Endothelial cell of umbilical vein (primary cell): ENCODE measurements at regions not wholly inside any gene's neighbourhood (a gene's known extent, or its start where the extent isn't known, plus 50 kb on each side); places are given as distances from the start of the nearest gene placed in this dataset.

Source experiments
- BruUV-seq: library from RNA; stranded (reverse); fragments of 400-500 nt; replicated peaks from 2 replicates; lab custom pipeline; 2021; lab: Mats Ljungman, UMichigan
- CTCF ChIA-PET: fragments of 300-600, 350-600 bp; sonication (Branson Sonifier 250); formaldehyde crosslinking; loops from one replicate; lab custom pipeline; 2021; ENCODE audit warnings: antibody characterized with exemption, inconsistent platforms; lab: Charles Lee
- POLR2A ChIA-PET: fragments of 300-600, 350-600 bp; sonication (Branson Sonifier 250); formaldehyde crosslinking; loops from one replicate; lab custom pipeline; 2021; ENCODE audit warnings: antibody characterized with exemption, inconsistent platforms; lab: Charles Lee
- DNase-seq: peaks from one replicate; pipeline ENCODE4 v3.0.0-alpha.2; 2011; ENCODE audit warnings: low read depth, low spot score
- FAIRE-seq: peaks from 2 replicates; lab custom pipeline; 2011; peaks lifted over from hg19 to GRCh38; lab: Jason Lieb, UNC
- H2AFZ ChIP-seq: 2 replicates; pipeline ENCODE4 v1.6.0; 2012; ENCODE audit warnings: low read depth, low read length, control low read depth, inconsistent platforms
- H3K27ac ChIP-seq: 2 replicates; pipeline ENCODE4 v1.5.1; 2011; ENCODE audit warnings: low read depth, mild to moderate bottlenecking, control low read depth, low read length, moderate library complexity; ENCODE audit not compliant: insufficient read depth
- H3K27me3 ChIP-seq, 2 experiments: 2 replicates each; pipeline versions ENCODE4 v1.6.0 to v1.6.1; 2011; ENCODE audit warnings: low read length in 2 of 2, mixed read lengths in 1 of 2; ENCODE audit not compliant: control insufficient read depth in 2 of 2, insufficient read depth in 2 of 2
- H3K36me3 ChIP-seq, 2 experiments: 2 replicates in 1 of 2; 3 replicates in 1 of 2; pipeline ENCODE4 v1.5.1; 2011; ENCODE audit warnings: low read length in 2 of 2, mild to moderate bottlenecking in 1 of 2, moderate library complexity in 1 of 2; ENCODE audit not compliant: control insufficient read depth in 2 of 2, insufficient read depth in 2 of 2; ENCODE audit errors: extremely low read depth in 1 of 2
- H3K4me1 ChIP-seq: 3 replicates; pipeline ENCODE4 v1.5.1; 2011; ENCODE audit warnings: mild to moderate bottlenecking, low read length; ENCODE audit not compliant: control insufficient read depth, insufficient read depth; ENCODE audit errors: extremely low read depth
- H3K4me2 ChIP-seq: 2 replicates; pipeline ENCODE4 v1.6.1; 2011; ENCODE audit warnings: low read length, control low read depth, mixed read lengths; ENCODE audit not compliant: insufficient read depth
- H3K4me3 ChIP-seq, 3 experiments: fragments of 200-600 bp in 1 of 3; sonication (generic), shearing (Covaris generic) in 1 of 3; replicated peaks in 1 of 3; 2 replicates each; pipeline ENCODE4 v1.5.1; 2011 to 2016; ENCODE audit warnings: control low read depth in 3 of 3, low read length in 3 of 3, mild to moderate bottlenecking in 2 of 3, inconsistent platforms in 1 of 3, low read depth in 1 of 3, moderate library complexity in 1 of 3; ENCODE audit not compliant: insufficient read depth in 1 of 3
- H3K79me2 ChIP-seq: 2 replicates; pipeline ENCODE4 v1.6.0; 2012; ENCODE audit warnings: low read length, inconsistent platforms; ENCODE audit not compliant: control insufficient read depth, insufficient read depth
- H3K9ac ChIP-seq: replicated peaks from 2 replicates; pipeline ENCODE3; 2011; ENCODE audit warnings: low read length, control low read depth; ENCODE audit not compliant: insufficient read depth; ENCODE audit errors: extremely low read depth
- H3K9me1 ChIP-seq: replicated peaks from 3 replicates; pipeline ENCODE4 v1.6.0; 2011; ENCODE audit warnings: mild to moderate bottlenecking, low read length; ENCODE audit not compliant: control insufficient read depth, insufficient read depth; ENCODE audit errors: extremely low read depth
- H3K9me3 ChIP-seq: replicated peaks from 2 replicates; pipeline ENCODE4 v1.5.1; 2012; ENCODE audit warnings: low read length, inconsistent platforms; ENCODE audit not compliant: control insufficient read depth, insufficient read depth
- H4K20me1 ChIP-seq: replicated peaks from 2 replicates; pipeline ENCODE3; 2011; ENCODE audit warnings: mild to moderate bottlenecking, low read length; ENCODE audit not compliant: control insufficient read depth, insufficient read depth; ENCODE audit errors: extremely low read depth
- EZH2 ChIP-seq: IDR thresholded peaks from 2 replicates; pipeline ENCODE4 v1.6.1; 2012; ENCODE audit warnings: borderline replicate concordance, low read depth, mild to moderate bottlenecking, moderate library complexity, low read length, inconsistent platforms; ENCODE audit not compliant: severe bottlenecking
- FOS ChIP-seq: IDR thresholded peaks from 2 replicates; pipeline ENCODE4 v1.6.1; 2011; ENCODE audit warnings: mild to moderate bottlenecking, low read length, moderate library complexity, borderline replicate concordance; ENCODE audit not compliant: insufficient read depth
- GATA2 ChIP-seq: IDR thresholded peaks from 2 replicates; pipeline ENCODE4 v1.7.0; 2011; ENCODE audit warnings: low read depth, mild to moderate bottlenecking, moderate library complexity, mixed read lengths, low read length; ENCODE audit not compliant: insufficient read length, insufficient read depth
- JUN ChIP-seq: IDR thresholded peaks from 2 replicates; pipeline ENCODE4 v1.6.1; 2011; ENCODE audit warnings: borderline replicate concordance, low read depth; ENCODE audit not compliant: insufficient read length, insufficient read depth
- MYC ChIP-seq: IDR thresholded peaks from one replicate; pipeline ENCODE4 v1.6.1; 2011; ENCODE audit warnings: mild to moderate bottlenecking, low read depth, low read length
- POLR2A ChIP-seq: IDR thresholded peaks from 2 replicates; pipeline ENCODE4 v1.6.1; 2012; ENCODE audit warnings: low read depth, mild to moderate bottlenecking, control low read depth, low read length
- POLR2AphosphoS5 ChIP-seq: IDR thresholded peaks from 2 replicates; pipeline ENCODE4 v1.6.1; 2012; ENCODE audit warnings: low read depth, mild to moderate bottlenecking, control low read depth, low read length, moderate library complexity; ENCODE audit not compliant: insufficient read depth
- dilution Hi-C: fragments of 300-500 bp; cut with MboI; formaldehyde crosslinking; loops from one replicate; pipeline ENCODE4 v1.15.0; 2019; ENCODE audit warnings: low sequenced_read_pairs; ENCODE audit not compliant: extremely low pct_ligation_motif_present
- intact Hi-C: fragments of 100-400 bp; cut with micrococcal nuclease; formaldehyde crosslinking; loops from one replicate; pipeline ENCODE4 v1.10.0; 2022
- TF ChIP-seq, protein P1 (sequence below): IDR thresholded peaks from 2 replicates; pipeline ENCODE4 v1.6.1; 2011; ENCODE audit not compliant: insufficient read depth, insufficient read length
- TF ChIP-seq, protein P2 (sequence below), 2 donors: IDR thresholded peaks; 1 replicate in 1 of 2; 2 replicates in 1 of 2; pipeline ENCODE4 v1.5.1; 2011; ENCODE audit warnings: low read length in 2 of 2, mild to moderate bottlenecking in 2 of 2, moderate library complexity in 2 of 2, control low read depth in 1 of 2, inconsistent platforms in 1 of 2, low read depth in 1 of 2; ENCODE audit not compliant: insufficient read depth in 1 of 2; ENCODE audit errors: extremely low read depth in 1 of 2

GRCh38 chr15:49734831-49735508 lies 114.1 kb downstream of the DTWD1 start:
- ChIA-PET POLR2A (no interaction called here), CTCF (no interaction called here)
- Histone ChIP-seq H4K20me1 (no peaks in the 10 kb centered on the region), H3K4me3 (no peak overlapping the region), H3K9me1 (no peaks in the 10 kb centered on the region), H3K79me2 (no peaks in the 10 kb centered on the region), H3K9me3 (no peaks in the 10 kb centered on the region), H3K27me3 (no peaks in the 10 kb centered on the region), H3K4me1 (no peaks in the 10 kb centered on the region), H3K27ac (no peak overlapping the region), H2AFZ (no peak overlapping the region), H3K36me3 (no peaks in the 10 kb centered on the region), H3K4me2 (no peak overlapping the region), H3K9ac (no peak overlapping the region)
- BruUV-seq, result no TSS peak
- intact Hi-C loops, result no loop called here
- TF ChIP-seq, protein P1, sequence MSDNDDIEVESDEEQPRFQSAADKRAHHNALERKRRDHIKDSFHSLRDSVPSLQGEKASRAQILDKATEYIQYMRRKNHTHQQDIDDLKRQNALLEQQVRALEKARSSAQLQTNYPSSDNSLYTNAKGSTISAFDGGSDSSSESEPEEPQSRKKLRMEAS, result no peak
- no peak for TF ChIP-seq FOS
- no peak for TF ChIP-seq JUN
- TF ChIP-seq EZH2, result no peak
- TF ChIP-seq MYC, result no peak
- TF ChIP-seq, protein P2, sequence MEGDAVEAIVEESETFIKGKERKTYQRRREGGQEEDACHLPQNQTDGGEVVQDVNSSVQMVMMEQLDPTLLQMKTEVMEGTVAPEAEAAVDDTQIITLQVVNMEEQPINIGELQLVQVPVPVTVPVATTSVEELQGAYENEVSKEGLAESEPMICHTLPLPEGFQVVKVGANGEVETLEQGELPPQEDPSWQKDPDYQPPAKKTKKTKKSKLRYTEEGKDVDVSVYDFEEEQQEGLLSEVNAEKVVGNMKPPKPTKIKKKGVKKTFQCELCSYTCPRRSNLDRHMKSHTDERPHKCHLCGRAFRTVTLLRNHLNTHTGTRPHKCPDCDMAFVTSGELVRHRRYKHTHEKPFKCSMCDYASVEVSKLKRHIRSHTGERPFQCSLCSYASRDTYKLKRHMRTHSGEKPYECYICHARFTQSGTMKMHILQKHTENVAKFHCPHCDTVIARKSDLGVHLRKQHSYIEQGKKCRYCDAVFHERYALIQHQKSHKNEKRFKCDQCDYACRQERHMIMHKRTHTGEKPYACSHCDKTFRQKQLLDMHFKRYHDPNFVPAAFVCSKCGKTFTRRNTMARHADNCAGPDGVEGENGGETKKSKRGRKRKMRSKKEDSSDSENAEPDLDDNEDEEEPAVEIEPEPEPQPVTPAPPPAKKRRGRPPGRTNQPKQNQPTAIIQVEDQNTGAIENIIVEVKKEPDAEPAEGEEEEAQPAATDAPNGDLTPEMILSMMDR (IDR thresholded peaks at IDR 0.05; ENCODE audit: extremely low read depth in 1 of 2, insufficient read depth in 1 of 2, low read depth in 1 of 2, low read length in 2 of 2), result no peak
- no peak for TF ChIP-seq POLR2AphosphoS5
- no peak for TF ChIP-seq GATA2
- TF ChIP-seq POLR2A, result no peak
- dilution Hi-C loops, result no loop called here
- DNase-seq (no peak), FAIRE-seq (no peak)
